DMS 273 (cell line): ENCODE measurements at regions not wholly inside any gene's neighbourhood (a gene's known extent, or its start where the extent isn't known, plus 50 kb on each side); places are given as distances from the start of the nearest gene placed in this dataset.
"Not testable (repeated sequence)": the region's sequence is repeated elsewhere in the genome, so short reads cannot be mapped to it uniquely, and the experiment has no call there.

ENCODE experiments used
- DNase-seq: peaks from one replicate; lab custom pipeline; 2025; ENCODE audit not compliant: unreplicated experiment; lab: John Stamatoyannopoulos, UW

DNA sequence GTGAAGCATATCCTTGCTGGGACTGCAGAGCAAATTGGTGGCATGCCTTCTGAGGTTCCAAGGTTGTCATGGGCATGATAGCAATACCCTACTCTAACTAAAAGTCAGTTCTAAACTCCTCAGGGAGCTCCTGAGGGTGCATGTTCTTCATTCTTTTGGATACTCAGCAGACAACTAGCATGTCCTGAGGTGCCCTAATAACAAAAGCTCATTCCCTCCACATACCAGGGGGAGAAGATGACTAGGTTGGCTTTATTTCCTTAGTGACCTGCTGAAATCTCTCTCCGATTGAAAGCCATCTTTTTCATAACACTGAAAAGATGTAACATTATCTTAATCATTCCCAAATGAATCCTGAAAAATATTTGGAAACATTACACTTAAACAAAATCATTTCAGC is 188.7 kb upstream of the IGF1 start:
- no peak for DNase-seq

GRCh38 chr12:102666176-102666575 is 185.8 kb upstream of the IGF1 start:
- not testable (repeated sequence) for DNase-seq

GRCh38 chr12:102659200-102659911 is 179.0 kb upstream of the IGF1 start:
- peak; percentile 1 for DNase-seq

- DNase-seq: no peak
These were observed 173.0 kb upstream of the IGF1 start for GRCh38 chr12:102653406-102653805.

DNA sequence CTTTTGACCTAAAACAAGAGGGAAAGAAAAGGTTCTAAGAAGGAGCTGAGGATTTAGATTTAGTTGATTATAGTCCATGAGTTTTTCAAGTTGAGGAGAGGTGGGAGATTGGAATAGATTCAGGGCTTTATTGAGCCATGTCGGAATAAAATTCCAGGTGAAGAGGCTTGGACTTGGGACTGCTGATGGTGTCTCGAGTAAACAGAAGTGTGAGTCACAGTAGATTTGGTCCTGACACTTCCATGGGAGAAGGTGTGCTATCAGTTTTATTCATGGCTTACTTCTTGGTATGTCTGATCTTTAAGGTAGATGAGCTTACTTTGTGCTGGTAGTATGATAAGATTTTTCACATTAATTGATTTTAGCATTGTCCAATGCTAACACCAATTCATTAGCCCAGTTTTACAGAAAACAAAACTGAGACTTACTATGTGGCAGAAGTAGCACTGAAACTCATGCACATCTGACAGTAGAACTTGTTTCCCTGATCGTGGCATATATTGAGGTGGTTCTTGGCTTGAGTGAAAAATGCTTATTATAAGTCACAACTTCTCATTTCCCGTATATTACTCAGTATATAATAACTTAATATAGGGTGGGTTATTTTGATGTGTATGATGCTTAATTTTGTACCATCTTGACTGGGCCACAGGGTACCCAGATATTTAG is 172.4 kb upstream of the IGF1 start:
- DNase-seq: no peak

DNA sequence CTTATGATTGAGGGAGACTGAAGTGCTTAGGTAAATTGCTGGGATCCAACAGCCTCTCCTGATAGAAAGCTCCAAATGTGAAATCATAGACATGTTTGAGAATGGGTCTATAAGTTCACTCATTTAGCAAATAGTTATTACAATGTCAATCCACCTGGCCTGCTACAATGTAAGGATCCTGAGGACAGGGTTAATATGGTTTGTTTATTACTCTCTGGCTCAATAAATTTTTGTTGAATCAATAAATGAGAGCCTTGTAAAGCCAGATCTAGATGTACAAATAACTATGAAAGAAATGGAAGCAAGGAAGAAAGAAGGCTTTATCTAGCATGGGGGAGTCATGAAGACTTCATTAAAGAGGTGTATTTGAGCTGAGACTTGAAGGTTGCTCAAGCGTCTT is 165.6 kb upstream of the IGF1 start:
- DNase-seq: no peak

- no peak for DNase-seq
These were observed 163.7 kb upstream of the IGF1 start for GRCh38 chr12:102643879-102644575.

GRCh38 chr12:102642199-102642598 is 161.8 kb upstream of the IGF1 start:
- DNase-seq: no peak

- DNase-seq: not testable (repeated sequence)
These were observed 160.3 kb upstream of the IGF1 start for GRCh38 chr12:102640658-102641057.

DNA sequence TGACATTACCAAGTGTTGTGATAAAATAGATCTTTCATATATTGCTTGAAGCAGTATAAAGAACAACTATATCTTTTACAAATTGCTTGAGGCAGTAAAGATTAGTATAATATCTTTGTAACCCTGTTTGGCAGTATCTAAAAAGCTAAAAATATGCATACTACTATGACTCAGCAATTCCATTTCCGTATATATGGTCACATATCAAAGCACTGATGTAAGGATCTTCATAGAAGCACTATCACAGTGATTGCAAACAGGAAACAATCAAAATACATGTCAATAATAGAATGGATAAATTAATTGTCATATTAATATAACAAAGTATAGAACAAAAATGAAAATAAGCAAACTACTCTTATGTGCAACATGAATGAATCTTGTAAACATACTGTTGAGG is 158.4 kb upstream of the IGF1 start:
- DNase-seq: no peak

DNA sequence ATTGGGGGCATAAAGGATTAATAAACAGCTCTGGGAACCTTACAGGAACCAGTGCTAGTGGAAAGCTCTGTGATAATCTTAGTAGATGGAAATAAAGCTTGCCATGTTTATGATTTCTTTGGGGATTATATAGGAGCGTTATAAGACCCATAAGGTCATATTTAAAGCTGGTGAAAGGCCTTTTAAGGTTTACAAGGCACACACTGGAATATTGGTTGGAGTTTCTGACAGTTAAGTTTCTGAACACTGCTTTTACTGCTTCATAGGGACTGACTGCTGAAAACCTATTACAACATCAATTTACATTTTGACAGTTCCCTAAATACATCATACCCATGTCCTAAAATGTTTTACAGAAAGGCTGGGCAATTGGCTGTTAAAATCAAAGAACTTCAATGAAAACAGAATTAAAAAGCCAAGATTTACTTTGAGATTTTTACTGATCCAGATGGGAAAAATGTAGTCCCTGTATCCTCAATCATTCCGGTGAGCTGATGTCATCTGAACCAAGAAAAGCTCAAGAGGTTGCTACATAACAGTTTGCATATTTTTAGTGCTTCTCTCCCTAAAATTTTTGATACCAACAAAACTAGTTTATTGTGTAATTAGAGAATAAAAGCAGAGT is 153.7 kb upstream of the IGF1 start:
- no peak for DNase-seq

DNA sequence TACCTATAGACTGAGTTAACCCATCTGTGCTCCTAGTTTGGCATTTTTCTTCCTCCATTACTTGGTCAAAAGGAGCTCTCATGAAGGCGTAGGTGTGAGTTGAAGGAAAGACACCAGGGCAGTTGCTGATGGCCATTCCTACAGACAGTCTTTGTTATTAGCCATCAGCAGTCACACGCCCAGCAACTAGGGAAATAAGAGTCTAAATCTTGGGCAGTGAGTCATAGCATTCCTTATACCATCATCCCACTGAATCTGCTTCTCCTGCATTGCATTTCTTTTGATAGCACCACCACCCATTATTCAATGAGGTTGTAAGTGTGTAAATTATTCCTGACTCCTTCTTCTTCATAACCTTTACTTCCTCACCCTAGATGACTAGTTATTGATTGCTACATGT is 150.9 kb upstream of the IGF1 start:
- no peak for DNase-seq

DNA sequence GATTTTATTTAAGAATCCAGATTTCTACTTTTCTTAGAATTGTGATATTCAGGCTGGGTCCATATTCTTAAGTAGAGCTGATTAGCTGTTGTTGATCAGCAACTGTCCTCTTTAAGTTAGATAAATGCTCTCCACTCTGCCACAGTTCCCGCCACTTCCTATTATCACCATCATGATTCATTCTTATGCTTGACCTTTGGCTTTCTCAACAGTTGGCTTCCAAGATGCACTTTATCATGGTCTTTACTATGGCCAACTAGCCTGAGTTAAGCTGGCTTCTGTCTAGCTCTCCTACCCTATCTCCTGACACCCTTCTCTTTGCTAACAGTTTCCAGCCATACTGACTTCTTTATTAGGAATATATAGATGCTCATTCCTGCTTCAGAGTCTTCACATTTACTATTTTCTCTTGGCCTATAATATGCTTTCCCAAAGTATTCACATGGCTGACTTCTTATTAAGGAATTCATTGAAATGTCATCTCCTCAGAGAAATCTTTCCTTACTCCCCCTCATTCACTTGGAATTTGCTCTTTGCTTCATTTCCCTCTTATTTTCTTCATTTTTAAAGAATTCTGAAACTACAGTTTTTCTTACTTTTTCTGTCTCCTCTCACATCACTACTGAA is 149.0 kb upstream of the IGF1 start:
- no peak for DNase-seq

DNA sequence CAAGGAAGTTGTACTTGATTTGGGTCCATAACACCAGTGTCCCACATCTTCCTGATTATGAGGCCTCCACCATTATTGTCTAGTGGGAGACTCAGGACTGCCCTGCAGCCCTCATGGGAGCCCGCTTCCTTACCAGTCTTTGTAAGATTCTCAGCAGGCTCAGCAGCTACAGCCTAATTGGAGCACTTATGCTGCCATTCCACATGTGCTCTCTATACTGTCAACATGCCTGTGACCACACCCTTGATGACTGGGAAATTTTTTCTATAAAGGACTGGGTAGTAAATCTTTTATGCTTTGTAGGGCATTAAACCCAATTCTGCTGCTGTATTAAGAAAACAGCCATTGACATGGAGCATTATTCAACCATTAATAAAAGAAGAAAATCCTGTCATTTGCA is 145.5 kb upstream of the IGF1 start:
- no peak for DNase-seq

DNA sequence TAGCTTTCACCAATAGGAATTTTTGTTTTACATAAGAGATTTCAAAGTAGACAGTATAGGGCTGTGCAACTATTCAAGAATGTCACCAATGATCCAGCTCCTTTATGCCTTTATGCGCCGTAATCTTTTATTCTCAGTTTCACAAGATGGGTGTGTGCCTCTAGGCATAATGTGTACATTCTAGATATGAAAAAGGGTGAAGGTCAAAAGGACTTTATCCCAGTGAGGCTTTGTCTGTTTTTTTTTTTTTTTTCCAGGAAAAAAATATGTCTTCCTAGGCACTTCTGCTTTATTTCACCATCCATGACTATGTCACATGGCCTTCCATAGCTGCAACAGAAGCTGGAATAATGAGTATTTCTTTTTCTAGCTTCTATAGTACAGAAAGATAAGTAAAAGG is 142.3 kb upstream of the IGF1 start:
- no peak for DNase-seq

DNA sequence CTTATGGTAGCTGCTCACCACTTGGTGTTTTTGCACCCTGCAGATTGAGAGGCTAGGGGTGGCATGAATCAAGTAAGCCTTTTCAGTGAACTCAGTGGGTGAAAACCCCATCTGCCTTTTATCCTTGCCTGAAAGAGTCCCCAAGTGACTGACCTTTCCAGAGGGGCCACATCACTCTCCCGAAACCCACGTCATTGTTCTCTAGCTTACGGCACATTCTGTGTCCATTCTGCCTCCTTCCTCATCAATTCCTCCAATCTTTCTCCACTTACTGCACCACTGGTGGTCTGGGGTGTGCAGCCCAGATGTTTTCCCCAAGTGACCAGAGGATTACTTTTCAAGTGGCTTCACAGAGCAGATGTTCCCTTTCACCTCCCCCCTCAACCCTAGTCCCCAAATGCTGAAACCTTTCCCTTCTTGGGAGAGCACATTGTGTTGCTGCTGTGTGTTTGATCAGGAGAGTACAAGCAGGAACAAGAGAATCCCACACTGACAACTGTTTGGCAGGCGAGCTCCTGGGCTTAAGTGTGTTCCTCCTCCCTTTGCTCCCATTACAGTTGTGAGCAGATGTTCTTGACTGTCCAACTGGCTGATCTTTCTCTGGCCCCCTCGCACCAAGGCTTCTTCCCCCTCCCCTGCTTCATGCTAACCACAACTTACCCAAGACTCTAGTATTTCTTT is 138.0 kb upstream of the IGF1 start:
- no peak for DNase-seq

- no peak for DNase-seq
These were observed 136.3 kb upstream of the IGF1 start for GRCh38 chr12:102616692-102617091.

DNA sequence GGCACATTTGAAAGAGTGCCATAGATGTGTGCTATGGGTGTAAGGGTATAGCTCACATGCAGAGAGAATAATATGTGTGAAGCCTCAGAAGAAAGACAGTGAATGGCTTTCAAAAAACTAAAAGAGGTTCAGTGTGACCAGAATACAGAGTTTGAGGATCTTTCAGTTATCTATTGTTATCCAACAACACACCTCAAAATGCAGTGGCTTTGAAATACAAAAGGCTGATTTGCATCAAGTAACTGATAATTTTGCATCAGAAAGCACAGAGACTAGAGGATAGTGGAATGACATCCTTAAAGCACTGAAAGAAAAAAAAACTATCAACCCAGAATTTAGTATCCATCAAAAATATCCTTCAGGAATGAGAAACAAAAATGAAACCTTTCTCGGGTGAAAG is 131.6 kb upstream of the IGF1 start:
- DNase-seq: no peak

DNA sequence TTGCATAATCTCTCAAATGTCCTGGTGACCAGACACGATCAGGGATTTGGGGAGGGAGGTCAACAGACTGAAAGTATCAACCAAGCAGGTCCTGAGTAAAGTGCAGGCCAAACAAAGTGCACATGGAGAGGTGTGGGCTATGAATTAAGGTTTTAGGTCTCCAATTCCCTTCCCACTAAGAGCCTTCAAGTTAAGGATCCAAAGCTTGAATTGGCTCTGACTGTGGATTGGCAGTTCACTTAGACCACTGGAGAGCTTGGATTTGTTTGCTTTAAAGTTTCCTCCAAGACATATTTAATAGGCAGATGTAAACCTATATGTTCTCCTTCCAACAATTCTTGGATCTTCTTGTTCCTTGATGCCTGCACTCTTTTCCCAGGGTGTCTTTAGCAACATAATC is 129.6 kb upstream of the IGF1 start:
- no peak for DNase-seq

DNA sequence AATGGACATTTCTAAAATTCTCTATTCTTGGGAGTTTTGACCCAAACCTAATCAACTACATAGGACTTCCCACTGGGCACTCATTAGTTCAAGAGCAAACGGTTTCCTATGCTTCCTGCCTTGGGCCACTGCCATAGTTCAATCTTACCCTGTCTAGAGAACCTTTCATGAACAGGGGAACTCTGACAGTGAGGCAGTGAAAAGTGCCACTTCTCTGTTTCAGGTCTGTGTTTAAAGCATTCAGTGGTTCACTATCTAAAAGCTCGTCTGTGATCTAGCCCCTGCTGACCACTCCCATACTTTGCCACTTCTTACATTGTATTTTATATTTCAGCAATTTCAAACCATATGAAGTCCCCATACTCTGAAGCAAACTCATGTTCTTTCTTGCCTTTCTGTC is 122.7 kb upstream of the IGF1 start:
- DNase-seq: no peak

DNA sequence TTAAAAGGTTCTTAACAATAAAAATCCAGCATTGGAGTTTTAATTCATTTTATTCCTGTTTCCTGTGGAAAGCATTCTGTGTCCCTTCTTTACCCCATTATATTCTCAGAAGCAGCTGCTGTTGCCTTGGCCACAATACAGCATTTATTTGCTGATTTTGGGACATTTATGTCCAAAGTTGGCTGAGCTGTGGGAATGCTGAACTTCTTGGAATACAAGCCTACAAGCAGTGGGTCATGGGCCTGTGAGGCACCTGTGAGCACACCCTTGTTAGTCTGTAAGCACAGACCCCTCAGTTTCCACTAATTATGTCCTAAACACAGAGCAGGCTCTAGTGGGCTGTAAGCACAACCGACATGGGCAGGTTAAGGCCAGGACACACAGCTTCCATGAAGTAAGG is 122.2 kb upstream of the IGF1 start:
- no peak for DNase-seq
